ENCODE measurements at regions not wholly inside any gene's neighbourhood (a gene's known extent, or its start where the extent isn't known, plus 50 kb on each side); places are given as distances from the start of the nearest gene placed in this dataset.
"Not testable (repeated sequence)": the region's sequence is repeated elsewhere in the genome, so short reads cannot be mapped to it uniquely, and the experiment has no call there.

- not testable (repeated sequence) for TF ChIP-seq CTCF (IDR thresholded peaks at IDR 0.05; ENCODE audit: low read length); EZH2 (IDR thresholded peaks at IDR 0.05; ENCODE audit: borderline replicate concordance, low read length)
These were observed 81.3 kb upstream of the C1QTNF3 start for GRCh38 chr5:34124280-34124679.

Data from OCI-LY1 (cell line).